ENCODE measurements at regions not wholly inside any gene's neighbourhood (a gene's known extent, or its start where the extent isn't known, plus 50 kb on each side); places are given as distances from the start of the nearest gene placed in this dataset.
"Not testable (repeated sequence)": the region's sequence is repeated elsewhere in the genome, so short reads cannot be mapped to it uniquely, and the experiment has no call there.

DNA sequence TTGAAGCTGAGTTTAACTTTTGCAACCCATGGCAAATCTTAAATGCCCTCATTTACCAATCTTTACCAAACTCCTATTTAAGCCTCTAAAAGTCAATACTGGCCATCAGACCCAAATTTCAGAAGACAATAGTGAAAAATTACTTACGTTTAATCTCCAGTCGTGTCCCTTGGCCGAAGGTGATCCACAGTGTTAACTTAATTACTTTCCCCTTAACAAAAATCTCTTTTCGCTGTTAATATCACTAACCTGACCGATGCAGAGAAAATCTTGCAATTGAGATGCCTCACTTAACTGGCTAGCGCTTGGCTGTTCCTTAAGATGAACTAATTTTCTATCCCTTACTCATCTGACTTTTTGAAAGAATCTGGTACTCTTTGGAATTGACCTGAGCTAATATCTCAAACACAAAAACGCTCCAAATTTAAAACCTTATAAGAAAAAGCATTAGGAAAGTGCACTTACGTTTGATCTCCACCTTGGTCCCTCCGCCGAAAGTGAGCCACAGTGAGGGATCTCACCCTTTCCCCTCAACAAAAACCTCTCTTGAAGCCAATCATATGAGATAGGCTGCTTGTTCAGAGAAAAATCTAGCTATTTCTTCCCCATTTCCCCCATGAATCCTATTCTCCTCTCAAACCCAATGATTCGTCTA is 169.1 kb downstream of the RPIA start:
- DNase-seq (ENCODE audit: low read depth), result no peak

DNA sequence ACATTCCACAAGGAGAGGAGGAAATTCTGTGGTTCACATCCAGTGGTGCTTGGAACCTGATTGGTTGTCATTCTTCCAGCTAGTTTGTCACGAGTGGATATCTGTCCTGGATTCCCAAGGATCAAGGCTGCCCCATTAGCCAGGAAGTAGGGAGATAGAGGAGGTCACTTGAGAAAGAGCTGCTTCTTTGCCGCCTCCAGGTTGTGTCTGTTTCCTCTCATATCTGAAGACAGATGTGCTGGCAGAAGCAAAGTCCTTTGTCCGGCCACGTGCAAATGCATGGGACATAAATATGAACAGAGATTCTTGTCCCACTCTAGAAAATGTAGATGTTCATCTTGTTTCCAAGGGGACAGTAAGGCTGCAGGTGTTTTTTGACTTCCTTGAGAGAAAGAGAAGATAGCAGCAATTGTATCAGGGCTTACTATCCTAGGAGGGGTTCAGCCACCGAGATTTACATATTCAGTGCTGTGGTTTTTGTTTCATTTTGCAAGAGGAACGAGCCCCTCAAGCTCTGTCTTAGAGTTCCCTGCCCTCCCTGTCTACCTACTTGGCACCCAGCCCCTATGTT is 174.4 kb downstream of the RPIA start:
- peak; percentile 52 for DNase-seq (ENCODE audit: low read depth)

DNA sequence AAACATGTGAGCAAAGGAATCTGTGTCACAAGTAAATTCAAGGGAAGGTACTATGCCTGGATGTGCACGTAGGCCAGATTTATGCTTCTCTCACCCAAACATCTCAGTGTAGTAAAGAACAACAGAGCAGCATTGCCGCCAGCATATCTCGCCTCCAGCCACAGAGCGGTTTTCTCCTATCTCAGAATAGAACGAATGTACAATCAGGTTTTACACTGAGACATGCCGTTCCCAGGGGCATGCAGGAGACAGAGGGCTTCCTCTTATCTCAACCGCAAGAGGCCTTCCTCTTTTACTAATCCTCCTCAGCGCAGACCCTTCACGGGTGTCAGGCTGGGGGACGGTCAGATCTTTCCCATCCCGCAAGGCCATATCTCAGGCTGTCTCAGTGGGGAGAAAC is 175.3 kb downstream of the RPIA start:
- peak; percentile 70 for DNase-seq (ENCODE audit: low read depth)

DNA sequence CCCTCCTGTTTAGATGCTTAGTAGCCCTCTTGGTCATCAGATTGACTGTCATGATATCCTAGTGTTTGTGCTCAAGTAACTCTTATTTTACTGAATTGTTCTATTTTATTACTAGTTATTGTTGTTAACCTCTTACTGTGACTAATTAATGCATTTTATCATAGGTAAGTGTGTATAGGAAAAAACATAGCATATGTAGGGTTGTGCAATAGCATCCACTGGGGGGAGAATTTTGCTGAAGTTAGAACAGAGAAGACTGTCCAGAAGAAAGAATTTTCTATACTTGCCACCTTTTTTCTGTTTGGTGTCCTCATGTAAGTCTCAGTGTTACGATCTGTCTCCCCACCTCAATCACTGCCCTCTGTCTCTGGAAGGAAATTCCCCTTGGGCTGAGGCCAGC is 177.4 kb downstream of the RPIA start:
- no peak for DNase-seq (ENCODE audit: low read depth)

DNA sequence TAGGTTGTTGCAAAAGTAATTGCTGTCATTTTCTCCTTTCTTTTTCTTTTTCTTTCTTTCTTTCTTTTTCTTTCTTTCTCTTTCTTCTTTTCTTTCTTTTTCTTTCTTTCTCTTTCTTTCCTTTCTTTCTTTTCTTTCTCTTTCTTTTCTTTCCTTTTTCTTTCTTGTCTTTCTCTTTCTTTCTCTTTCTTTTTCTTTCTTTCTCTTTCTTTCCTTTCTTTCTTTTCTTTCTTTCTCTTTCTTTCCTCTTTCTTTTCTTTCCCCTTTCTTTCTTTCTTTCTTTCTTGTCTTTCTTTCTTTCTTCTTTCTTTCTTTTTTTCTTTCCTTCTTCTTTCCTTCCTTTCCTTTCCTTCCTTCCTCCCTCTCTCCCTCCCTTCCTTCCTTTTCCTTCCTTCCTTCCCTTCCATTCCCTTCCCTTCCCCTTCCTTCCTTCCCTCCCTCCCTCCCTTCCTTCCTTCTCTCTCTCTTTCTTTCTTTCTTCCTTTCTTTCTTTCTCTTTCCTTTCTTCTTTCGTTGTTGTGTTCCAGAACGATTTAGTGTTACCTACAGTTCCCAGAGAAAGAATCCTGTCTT is 178.9 kb downstream of the RPIA start:
- DNase-seq (ENCODE audit: low read depth), result no peak

DNA sequence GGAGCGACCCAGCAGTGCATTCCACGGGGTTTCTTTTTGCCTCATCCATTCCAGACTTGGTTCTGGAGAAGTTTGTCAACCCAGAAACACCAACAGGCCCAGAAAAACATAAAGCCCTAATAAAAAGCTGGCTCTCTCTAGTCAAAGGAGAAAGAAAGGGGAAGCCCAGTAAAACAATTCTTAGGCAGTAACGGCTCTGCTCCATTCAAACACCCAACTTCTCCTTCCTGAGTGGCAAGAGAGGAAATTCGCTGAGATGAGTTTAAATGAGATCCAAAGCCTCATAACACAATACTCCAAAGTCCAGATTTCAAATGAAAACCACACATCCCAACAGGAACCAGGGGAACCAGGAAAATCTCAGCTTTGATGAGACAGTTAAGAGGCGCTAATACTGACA is 179.9 kb downstream of the RPIA start:
- no peak for DNase-seq (ENCODE audit: low read depth)

DNA sequence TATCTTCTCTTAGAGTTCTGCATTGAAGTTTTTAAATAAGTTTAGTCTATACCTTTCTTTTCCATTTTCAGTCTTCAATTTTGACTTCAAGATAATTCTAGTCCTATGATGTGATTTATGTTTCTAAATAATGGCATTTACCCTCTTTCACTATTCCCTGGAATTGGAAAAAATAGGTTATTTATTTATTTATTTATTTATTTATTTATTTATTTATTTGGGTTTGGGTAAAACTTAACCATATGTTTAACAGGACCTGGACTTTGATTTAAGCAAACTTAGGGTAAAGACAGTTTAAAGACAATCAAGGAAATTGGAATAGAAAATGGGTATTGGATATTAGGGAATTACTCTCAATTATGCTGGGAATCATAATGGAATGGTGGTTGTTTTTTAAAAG is 182.1 kb downstream of the RPIA start:
- DNase-seq (ENCODE audit: low read depth), result no peak

DNA sequence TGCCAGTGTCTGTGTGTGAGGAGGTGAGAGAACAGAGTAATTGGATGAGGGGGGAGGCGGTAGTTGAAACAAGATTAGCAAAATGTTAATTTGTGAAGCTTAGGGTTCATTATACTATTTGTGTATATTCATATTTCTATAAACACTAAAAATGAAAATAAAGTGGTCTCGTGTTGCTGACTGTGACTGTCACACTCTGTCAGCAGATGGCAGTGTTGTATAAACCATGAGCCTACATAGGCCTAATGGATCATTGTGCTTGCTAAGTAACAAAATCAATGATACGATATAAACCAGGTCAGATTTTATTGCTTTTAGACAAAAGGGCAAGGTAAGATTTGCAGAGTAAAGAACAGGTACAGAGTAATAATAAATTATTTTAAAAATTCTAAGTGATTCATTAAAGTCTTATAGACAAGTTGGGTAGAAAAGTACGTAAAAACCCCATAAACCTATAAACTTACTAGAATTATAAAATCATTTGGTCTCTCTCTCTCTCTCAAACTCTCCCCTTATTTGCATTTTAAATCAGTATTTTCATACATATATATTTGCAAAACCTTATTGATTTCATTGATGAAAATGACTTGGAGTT is 182.7 kb downstream of the RPIA start:
- DNase-seq (ENCODE audit: low read depth), result peak; percentile 50

DNA sequence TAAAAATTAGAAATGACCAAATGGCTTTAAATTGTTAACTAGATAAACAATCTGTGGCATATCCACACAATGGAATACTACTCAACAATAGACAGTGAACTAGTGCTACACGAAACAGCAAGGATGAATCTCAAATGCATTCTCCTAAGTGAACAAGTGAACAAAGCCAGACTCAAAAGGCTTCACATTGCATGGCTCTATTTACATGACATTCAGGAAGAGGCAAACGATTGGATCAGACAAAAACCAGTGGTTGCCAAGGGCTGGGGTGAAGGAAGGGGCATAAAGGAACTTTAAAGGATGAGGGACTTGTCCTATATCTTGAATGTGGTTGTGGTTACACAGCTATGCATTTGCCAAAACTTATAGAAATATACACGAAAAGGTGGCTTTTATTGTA is 184.3 kb downstream of the RPIA start:
- no peak for DNase-seq (ENCODE audit: low read depth)

DNA sequence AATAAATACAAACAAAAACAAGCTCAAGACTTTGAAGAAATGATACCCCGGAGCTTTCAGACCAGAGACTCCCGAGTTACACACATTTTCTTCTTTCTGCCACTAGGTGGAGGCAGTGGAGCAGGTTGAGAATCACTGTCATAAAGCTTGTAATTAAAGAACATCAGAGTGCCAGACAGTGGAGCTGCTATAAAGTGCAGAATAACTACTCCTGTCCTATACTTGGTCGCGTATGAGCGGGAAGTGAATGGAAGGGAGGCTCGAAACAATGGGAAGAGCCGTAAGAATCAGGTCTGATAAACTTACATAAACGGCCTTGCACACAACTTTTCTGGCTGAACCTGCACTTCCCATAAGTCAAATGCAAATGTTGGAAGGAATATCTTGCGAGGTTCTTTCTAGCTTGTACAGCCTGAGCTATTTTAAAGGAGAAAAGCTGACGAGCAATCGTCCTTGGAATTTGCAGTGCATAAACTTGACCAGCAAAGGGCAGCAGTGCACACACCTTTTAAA is 189.0 kb downstream of the RPIA start:
- peak; percentile 41 for DNase-seq (ENCODE audit: low read depth)

DNA sequence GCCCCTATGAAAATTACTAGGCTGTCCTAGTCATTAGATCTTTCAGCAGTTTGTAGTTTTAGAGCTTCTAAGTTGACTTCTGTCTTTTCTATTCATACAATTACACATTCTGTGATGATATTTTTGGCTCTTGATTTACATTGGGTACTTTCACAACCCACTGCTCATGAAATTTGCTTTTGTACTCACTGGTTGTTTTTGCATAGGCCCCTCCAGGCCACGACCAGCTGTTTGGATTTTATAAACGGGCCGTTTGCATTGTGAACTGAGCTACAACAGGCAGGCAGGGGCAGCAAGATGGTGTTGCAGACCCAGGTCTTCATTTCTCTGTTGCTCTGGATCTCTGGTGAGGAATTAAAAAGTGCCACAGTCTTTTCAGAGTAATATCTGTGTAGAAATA is 193.8 kb downstream of the RPIA start:
- no peak for DNase-seq (ENCODE audit: low read depth)

DNA sequence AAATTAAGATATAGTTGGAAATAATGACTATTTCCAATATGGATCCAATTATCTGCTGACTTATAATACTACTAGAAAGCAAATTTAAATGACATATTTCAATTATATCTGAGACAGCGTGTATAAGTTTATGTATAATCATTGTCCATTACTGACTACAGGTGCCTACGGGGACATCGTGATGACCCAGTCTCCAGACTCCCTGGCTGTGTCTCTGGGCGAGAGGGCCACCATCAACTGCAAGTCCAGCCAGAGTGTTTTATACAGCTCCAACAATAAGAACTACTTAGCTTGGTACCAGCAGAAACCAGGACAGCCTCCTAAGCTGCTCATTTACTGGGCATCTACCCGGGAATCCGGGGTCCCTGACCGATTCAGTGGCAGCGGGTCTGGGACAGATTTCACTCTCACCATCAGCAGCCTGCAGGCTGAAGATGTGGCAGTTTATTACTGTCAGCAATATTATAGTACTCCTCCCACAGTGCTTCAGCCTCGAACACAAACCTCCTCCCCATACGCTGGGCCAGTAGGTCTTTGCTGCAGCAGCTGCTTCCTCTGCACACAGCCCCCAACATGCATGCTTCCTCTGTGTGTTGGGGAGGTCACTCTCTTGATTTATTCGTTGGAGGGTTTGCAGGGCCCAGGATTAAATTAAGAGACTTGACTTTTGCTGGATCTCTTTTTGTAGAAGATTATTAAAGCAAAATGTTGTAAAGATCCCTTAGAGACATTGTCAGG is 194.4 kb downstream of the RPIA start:
- no peak for DNase-seq (ENCODE audit: low read depth)

DNA sequence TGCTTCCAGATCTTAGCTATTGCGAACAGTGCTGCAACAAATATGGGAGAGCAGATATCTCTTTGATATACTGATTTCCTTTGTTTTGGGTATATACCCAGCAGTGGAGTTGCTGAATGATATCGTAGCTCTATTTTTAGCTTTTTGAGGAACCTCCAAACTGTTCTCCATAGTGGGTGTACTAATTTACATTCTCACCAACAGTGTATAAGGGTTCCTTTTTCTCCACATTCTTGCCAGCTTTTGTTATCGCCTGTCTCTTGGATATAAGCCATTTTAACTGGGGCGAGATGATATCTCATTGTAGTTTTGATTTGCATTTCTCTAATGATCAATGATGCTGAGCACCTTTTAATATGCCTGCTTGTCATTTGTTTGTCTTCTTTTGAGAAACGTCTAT is 196.0 kb downstream of the RPIA start:
- DNase-seq (ENCODE audit: low read depth), result not testable (repeated sequence)

DNA sequence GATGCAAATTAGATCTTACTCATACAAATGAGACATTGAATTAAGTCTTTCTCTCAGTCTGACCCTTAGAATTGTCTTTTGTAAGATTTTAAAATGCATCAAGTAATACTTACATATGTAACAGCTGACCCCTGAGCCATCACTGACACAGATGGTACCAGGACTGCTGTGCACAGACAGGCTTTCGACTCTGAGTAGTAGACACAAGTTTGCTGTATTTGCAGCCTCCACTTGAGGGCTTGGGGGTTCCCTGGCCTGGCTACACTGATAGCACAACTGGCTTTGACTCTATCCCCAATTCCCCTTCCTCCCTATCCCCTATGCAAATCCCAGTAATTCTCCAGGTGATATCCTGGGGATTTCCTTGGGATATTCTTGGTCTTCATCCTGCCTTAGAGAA is 200.7 kb downstream of the RPIA start:
- no peak for DNase-seq (ENCODE audit: low read depth)

DNA sequence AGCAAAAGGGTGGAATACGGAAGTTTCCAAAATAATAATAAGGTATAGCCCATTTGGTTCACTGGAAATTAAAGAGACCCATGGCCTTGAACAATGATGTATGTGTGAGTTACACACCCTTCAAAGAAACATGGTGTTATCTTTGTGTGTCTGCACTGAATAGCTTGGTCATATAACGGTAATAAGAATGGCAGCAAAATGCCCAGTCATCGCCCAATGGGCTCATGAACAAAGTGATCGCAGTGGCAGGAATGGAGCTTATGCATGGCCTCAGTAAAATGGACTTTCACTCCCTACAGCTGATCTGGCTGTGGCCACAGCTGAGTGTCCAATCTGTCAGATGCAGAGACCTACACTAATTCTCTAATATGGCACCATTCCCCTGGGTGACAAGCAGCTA is 201.3 kb downstream of the RPIA start:
- DNase-seq (ENCODE audit: low read depth), result no peak

DNA sequence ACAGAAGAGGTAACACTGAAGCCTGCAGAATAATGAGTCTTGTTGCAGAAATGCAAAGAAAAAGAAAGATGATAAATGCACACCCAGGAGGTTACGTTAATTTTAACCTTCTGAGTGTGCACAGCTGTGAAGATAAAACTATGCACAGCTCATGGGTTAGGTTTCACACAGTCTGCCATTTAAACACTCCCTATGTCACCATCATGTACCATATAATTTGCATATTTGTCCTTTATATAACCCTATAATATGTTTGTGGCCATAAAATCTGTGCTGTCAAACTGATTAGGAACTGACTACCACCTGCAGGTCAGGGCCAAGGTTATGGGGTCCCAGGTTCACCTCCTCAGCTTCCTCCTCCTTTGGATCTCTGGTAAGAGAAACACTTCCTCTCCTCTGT is 205.5 kb downstream of the RPIA start:
- no peak for DNase-seq (ENCODE audit: low read depth)

DNA sequence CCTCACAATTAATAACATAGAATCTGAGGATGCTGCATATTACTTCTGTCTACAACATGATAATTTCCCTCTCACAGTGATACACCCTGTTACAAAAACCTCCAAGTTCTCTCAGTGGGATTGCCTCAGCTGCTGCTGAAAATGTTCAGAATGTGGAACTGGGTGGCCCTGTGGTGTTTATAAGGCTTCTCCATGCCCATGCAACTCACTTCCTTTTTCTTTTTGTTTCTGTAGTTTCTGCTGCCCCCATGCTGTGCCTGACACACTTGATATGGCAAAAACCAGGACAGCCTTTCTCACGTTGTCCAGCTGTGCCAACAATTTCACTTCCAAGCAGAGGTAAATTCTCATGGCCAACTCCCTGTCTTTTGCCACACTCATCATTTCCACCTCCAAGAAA is 206.2 kb downstream of the RPIA start:
- DNase-seq (ENCODE audit: low read depth), result no peak

DNA sequence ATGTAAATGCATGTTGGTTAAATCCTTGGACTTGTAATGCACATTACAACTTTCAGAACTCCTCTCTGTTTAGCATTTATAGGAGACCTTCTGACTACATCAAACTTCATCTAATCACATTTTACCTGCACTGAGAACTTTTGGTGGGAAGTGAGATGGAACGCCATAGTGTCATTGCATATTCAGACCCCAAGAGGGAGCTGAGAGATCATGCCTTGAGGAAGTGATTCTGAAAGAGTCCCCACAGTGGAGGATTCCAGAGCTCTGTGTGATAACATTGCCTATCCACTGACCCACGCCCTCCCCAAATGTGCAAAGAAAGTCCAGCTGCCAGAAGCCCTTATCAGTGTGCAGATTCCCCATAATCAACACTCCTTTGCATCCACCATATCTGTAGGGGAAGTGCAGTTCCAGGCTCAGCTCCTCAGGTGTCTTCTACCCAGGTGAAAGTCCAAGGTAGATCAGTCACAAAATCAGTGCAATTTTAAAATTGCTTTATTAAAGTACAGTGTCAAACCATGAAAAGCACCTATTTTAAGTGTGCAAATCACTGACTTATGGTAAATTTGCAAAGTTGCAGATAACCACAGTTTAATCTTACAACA is 212.4 kb downstream of the RPIA start:
- peak; percentile 5 for DNase-seq (ENCODE audit: low read depth)

DNA sequence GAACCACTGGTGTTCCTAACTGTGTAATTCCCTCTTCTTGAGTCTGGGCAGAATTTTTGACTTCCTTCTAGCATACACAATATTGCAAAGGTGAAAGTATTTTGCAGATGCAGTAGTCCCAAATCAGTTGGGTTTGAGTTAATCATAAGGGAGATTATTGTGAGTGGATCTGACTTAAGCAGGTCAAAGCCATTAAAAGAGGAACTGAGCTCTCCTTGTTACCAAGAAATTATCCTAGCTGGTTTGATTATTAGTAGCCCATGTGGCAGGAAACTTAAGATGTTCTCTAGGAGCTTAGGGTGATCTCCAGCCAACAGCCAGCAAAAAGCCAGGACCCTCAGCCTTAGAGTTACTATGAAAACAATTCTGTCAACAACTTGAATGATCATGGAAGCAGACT is 221.8 kb downstream of the RPIA start:
- no peak for DNase-seq (ENCODE audit: low read depth)

DNA sequence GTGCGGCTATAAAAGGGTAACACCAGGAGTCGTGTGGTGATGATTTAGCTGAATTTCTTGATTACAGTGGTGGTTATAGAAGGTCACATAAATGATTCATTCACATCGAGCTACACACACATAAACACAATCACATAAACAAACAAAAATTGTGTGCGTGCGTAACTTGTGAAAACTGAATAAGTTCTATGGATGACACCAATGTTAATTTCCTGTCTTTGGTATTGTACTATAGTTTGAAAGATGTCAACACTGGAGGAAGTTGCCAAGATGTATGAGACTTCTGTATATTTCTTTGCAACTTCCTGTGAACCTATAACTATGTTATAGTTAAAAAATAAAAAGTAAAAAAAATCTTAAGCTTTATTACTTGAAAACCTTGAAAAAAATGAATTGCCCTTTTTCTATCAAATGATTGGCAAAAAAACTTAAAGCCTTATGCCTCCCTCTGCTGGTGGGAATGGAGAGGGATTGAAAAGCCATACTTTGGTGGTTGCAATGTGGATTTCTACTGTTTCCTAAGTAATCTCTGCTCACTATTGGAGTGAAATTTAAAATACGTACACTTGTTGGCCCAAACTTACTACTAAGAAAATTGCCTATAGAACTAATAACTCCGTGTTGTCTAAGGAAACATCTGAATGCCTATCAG is 227.7 kb downstream of the RPIA start:
- DNase-seq (ENCODE audit: low read depth), result peak; percentile 4

DNA sequence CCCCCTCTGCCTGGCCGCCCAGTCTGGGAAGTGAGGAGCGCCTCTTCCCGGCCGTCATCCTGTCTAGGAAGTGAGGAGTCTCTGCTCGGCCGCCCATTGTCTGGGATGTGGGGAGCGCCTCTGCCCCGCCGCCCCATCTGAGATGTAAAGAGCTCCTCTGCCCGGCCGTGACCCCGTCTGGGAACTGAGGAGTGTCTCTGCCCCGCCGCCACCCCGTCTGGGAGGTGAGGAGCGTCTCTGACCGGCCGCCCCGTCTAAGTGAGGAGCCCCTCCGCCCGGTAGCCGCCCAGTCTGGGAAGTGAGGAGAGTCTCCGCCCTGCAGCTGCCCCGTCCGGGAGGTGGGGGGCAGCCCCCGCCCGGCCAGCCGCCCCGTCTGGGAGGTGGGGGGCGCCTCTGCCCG is 228.9 kb downstream of the RPIA start:
- not testable (repeated sequence) for DNase-seq (ENCODE audit: low read depth)

DNA sequence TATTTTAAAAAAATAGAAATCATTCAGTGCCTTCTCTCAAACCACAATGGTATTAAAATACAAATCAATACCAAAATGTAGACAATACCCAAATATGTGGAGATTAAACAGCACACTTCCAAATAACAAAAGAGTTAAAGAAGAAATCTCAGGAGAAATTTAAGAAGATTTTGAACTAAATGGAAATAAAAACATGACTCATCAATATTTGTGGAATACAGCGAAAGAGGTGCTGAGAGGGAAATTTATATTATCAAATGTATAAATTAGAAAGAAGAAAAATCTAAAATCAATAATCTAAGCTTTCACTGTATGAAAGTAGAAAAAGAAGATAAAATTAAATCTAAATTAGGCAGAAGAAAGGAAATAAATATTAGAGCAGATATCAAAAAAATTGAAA is 233.1 kb downstream of the RPIA start:
- no peak for DNase-seq (ENCODE audit: low read depth)

Data from amniotic epithelial cell (primary cell).